Lung (tissue), 11 donors: ENCODE measurements at regions not wholly inside any gene's neighbourhood (a gene's known extent, or its start where the extent isn't known, plus 50 kb on each side); places are given as distances from the start of the nearest gene placed in this dataset.
"Not testable (repeated sequence)": the region's sequence is repeated elsewhere in the genome, so short reads cannot be mapped to it uniquely, and the experiment has no call there.

Source experiments
- ATAC-seq: fragments of 200-7000 bp; cut with Tn5 transposase; one replicate; pipeline ENCODE4 v1.9.1; 2020; ENCODE audit warnings: moderate number of reproducible peaks; ENCODE audit not compliant: insufficient read depth, low FRiP score
- DNase-seq, 3 donors: peaks; one replicate each; pipeline ENCODE4 v3.0.0-alpha.2; 2013 to 2017
- H3K27ac ChIP-seq, 2 donors: one replicate each; pipeline ENCODE4 v1.5.1; 2013; ENCODE audit warnings: mild to moderate bottlenecking in 2 of 2, moderate library complexity in 2 of 2, control low read depth in 1 of 2, inconsistent platforms in 1 of 2, low read depth in 1 of 2, low read length in 1 of 2
- H3K27me3 ChIP-seq, 3 donors: one replicate each; pipeline ENCODE4 v1.5.1; 2013; ENCODE audit warnings: low read length in 2 of 3; ENCODE audit not compliant: control insufficient read depth in 3 of 3, insufficient read depth in 3 of 3
- H3K36me3 ChIP-seq, 4 donors: one replicate each; pipeline ENCODE4 v1.5.1; 2013; ENCODE audit warnings: low read length in 4 of 4, mild to moderate bottlenecking in 1 of 4, moderate library complexity in 1 of 4; ENCODE audit not compliant: control insufficient read depth in 4 of 4, insufficient read depth in 4 of 4
- H3K4me1 ChIP-seq, 5 donors: one replicate each; pipeline ENCODE4 v1.5.1; 2013; ENCODE audit warnings: low read length in 5 of 5, mild to moderate bottlenecking in 2 of 5, moderate library complexity in 1 of 5; ENCODE audit not compliant: control insufficient read depth in 5 of 5, insufficient read depth in 5 of 5
- H3K4me3 ChIP-seq: one replicate; pipeline ENCODE4 v1.5.1; 2013; ENCODE audit warnings: mild to moderate bottlenecking, control low read depth, moderate library complexity
- H3K9ac ChIP-seq, 2 donors: one replicate each; pipeline ENCODE4 v1.5.1; 2013; ENCODE audit warnings: low read length in 2 of 2, control low read depth in 1 of 2; ENCODE audit not compliant: insufficient read depth in 1 of 2
- H3K9me3 ChIP-seq, 4 donors: one replicate each; pipeline ENCODE4 v1.5.1; 2013; ENCODE audit warnings: low read length in 3 of 4, mild to moderate bottlenecking in 1 of 4, moderate library complexity in 1 of 4; ENCODE audit not compliant: control insufficient read depth in 4 of 4, insufficient read depth in 3 of 4
- WGBS, 2 donors: extraction: QIAGEN DNeasy Blood & Tissue Kit; methylation state at CpG; one replicate each; pipeline ENCODE4 v1.1.7; 2013; 5-methylcytosine and 5-hydroxymethylcytosine counted together
- TF ChIP-seq, protein P1 (sequence below): IDR thresholded peaks from 2 replicates; pipeline ENCODE4 v1.5.1; 2012; ENCODE audit warnings: mild to moderate bottlenecking; ENCODE audit errors: control extremely low read depth, extremely low read depth
- donor health status: control.
- donor health status: control.
- donor health status: Bipolar disorder and iron deficiency.
- donor health status: healthy.
- donor health status: DM: yes; HTN: yes; CAD: no.

GRCh38 chr17:52986056-52986662, 827.6 kb upstream of the CA10 start:
- DNase-seq (no peak), ATAC-seq (no peak)
- Histone ChIP-seq H3K9me3 (no peaks in the 10 kb centered on the region), H3K36me3 (no peaks in the 10 kb centered on the region), H3K27ac (no peak overlapping the region), H3K4me1 (no peaks in the 10 kb centered on the region), H3K27me3 (no peaks in the 10 kb centered on the region), H3K9ac (no peak overlapping the region), H3K4me3 (no peak overlapping the region)
- TF ChIP-seq, protein P1, sequence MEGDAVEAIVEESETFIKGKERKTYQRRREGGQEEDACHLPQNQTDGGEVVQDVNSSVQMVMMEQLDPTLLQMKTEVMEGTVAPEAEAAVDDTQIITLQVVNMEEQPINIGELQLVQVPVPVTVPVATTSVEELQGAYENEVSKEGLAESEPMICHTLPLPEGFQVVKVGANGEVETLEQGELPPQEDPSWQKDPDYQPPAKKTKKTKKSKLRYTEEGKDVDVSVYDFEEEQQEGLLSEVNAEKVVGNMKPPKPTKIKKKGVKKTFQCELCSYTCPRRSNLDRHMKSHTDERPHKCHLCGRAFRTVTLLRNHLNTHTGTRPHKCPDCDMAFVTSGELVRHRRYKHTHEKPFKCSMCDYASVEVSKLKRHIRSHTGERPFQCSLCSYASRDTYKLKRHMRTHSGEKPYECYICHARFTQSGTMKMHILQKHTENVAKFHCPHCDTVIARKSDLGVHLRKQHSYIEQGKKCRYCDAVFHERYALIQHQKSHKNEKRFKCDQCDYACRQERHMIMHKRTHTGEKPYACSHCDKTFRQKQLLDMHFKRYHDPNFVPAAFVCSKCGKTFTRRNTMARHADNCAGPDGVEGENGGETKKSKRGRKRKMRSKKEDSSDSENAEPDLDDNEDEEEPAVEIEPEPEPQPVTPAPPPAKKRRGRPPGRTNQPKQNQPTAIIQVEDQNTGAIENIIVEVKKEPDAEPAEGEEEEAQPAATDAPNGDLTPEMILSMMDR: no peak
- 53 to 64% methylated on average over 4 of the region's 4 CpGs for WGBS, 2 donors

DNA sequence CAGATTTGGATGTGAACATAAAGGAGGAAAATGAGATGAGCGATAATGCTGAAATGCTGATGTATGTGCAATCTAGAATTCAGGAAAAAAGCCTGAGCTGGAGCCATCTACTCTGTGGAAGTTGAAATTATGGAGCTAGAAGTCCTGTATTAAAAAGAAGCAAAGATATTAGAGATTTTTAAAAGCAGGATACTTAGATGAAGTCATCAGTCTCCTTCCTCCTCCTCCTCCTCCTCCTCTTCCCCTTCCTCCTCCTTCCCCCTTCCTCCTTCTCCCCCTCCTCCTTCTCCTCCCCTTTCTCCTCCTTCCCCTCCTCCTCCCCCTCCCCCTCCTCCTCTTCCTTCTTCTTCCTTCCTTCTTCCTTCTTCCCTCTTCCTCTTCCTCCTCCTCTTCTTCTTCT, 823.8 kb upstream of the CA10 start:
- Histone ChIP-seq H3K9me3 (no peaks in the 10 kb centered on the region), H3K36me3 (no peaks in the 10 kb centered on the region), H3K9ac (no peak overlapping the region), H3K4me1 (no peaks in the 10 kb centered on the region), H3K4me3 (no peak overlapping the region), H3K27ac (no peak overlapping the region), H3K27me3 (no peaks in the 10 kb centered on the region)
- DNase-seq: no peak
- 94 to 99% methylated on average over 1 of the region's 1 CpG for WGBS, 2 donors
- TF ChIP-seq, protein P1: no peak
- ATAC-seq: no peak

GRCh38 chr17:52979921-52980320, 821.4 kb upstream of the CA10 start:
- TF ChIP-seq, protein P1: no peak
- WGBS, 2 donors: 34 to 55% methylated on average over 1 of the region's 1 CpG
- Histone ChIP-seq H3K27me3 (no peaks in the 10 kb centered on the region), H3K4me1 (no peaks in the 10 kb centered on the region), H3K4me3 (no peak overlapping the region), H3K9me3 (no peaks in the 10 kb centered on the region), H3K27ac (no peak overlapping the region), H3K36me3 (no peaks in the 10 kb centered on the region), H3K9ac (no peak overlapping the region)
- DNase-seq (no peak), ATAC-seq (no peak)

- no peaks in the 10 kb centered on the region for H3K9me3 ChIP-seq
- TF ChIP-seq, protein P1: no peak
Measured at GRCh38 chr17:52965856-52966255, 807.3 kb upstream of the CA10 start.

GRCh38 chr17:52961751-52962150, 803.2 kb upstream of the CA10 start:
- not testable (repeated sequence) for H3K27ac ChIP-seq, H3K9ac ChIP-seq, H3K9me3 ChIP-seq, H3K4me1 ChIP-seq, ATAC-seq, DNase-seq, H3K4me3 ChIP-seq, H3K36me3 ChIP-seq, H3K27me3 ChIP-seq
- 81 to 90% methylated on average over 11 of the region's 11 CpGs for WGBS, 2 donors

More at GRCh38 chr17:52965856-52966255, 807.3 kb upstream of the CA10 start:
- H3K4me1 ChIP-seq: no peaks in the 10 kb centered on the region
- H3K9ac ChIP-seq: no peak overlapping the region
- DNase-seq (no peak), ATAC-seq (no peak)
- no peak overlapping the region for H3K27ac ChIP-seq
- WGBS, 2 donors: 88 to 91% methylated on average over 3 of the region's 3 CpGs
- H3K36me3 ChIP-seq: no peaks in the 10 kb centered on the region
- no peaks in the 10 kb centered on the region for H3K27me3 ChIP-seq
- H3K4me3 ChIP-seq: no peak overlapping the region
